ENCODE measurements at regions not wholly inside any gene's neighbourhood (a gene's known extent, or its start where the extent isn't known, plus 50 kb on each side); places are given as distances from the start of the nearest gene placed in this dataset.

GRCh38 chr12:115096588-115097397 lies 412.8 kb upstream of the TBX3 start (continued):
- TF ChIP-seq KLF6 (CRISPR knock-in tag; IDR thresholded peaks at IDR 0.05; ENCODE audit: borderline replicate concordance) (no peak), FOSL1 (tag; conservative IDR thresholded peaks at IDR 0.05) (peak; percentile 55), BMI1 (IDR thresholded peaks at IDR 0.05; ENCODE audit: low read length) (no peak), ARID3B (CRISPR knock-in tag; IDR thresholded peaks at IDR 0.05; ENCODE audit: borderline replicate concordance) (no peak), BCLAF1 (IDR thresholded peaks at IDR 0.05; ENCODE audit: borderline replicate concordance in 1 of 2, control insufficient read depth in 1 of 2, low read depth in 2 of 2, low read length in 1 of 2) (no peak), ZNF354B (CRISPR knock-in tag; IDR thresholded peaks at IDR 0.05) (no peak), FOXJ3 (CRISPR knock-in tag; IDR thresholded peaks at IDR 0.05) (no peak), ZKSCAN3 (CRISPR knock-in tag; IDR thresholded peaks at IDR 0.05) (no peak), HOMEZ (CRISPR knock-in tag; IDR thresholded peaks at IDR 0.05) (no peak), E2F3 (CRISPR knock-in tag; IDR thresholded peaks at IDR 0.05) (no peak), MTA2 (IDR thresholded peaks at IDR 0.05; ENCODE audit: low read depth) (no peak), ARID1B (IDR thresholded peaks at IDR 0.05) (no peak), FOXA1 (IDR thresholded peaks at IDR 0.05; ENCODE audit: borderline replicate concordance) (no peak), KLF16 (IDR thresholded peaks at IDR 0.05) (no peak), ZBTB1 (CRISPR knock-in tag; IDR thresholded peaks at IDR 0.05; ENCODE audit: borderline replicate concordance, low read depth) (no peak), OTX1 (CRISPR knock-in tag; IDR thresholded peaks at IDR 0.05) (0 out of 2 replicates have a peak, but pooled peaks have one; percentile 63), MYC (IDR thresholded peaks at IDR 0.05; ENCODE audit: low read depth, low read length) (no peak), MYC (CRISPR knock-in tag; IDR thresholded peaks at IDR 0.05; ENCODE audit: borderline replicate concordance, low read depth) (no peak), CREB3L1 (IDR thresholded peaks at IDR 0.05; ENCODE audit: borderline replicate concordance, low read depth) (no peak), LEF1 (IDR thresholded peaks at IDR 0.05) (no peak), ZKSCAN1 (IDR thresholded peaks at IDR 0.05; ENCODE audit: low read depth, low read length) (no peak), KLF10 (CRISPR knock-in tag; IDR thresholded peaks at IDR 0.05) (no peak), ZNF76 (CRISPR knock-in tag; IDR thresholded peaks at IDR 0.05; ENCODE audit: borderline replicate concordance) (0 out of 2 replicates have a peak, but pooled peaks have one; percentile 67)

Data from K562 (cell line).